K562 (cell line): ENCODE measurements at regions not wholly inside any gene's neighbourhood (a gene's known extent, or its start where the extent isn't known, plus 50 kb on each side); places are given as distances from the start of the nearest gene placed in this dataset.
A peak's percentile ranks its signal among the peaks of the same experiment; 100 is the strongest.

ENCODE experiments used
- ATAC-seq: fragments of 200-7000 bp; cut with Tn5 transposase; 3 replicates; pipeline ENCODE4 v1.9.1; 2020; ENCODE audit warnings: moderate library complexity
- BruUV-seq: library from RNA; stranded (reverse); fragments of 400-500 nt; replicated peaks from 2 replicates; lab custom pipeline; 2021; lab: Mats Ljungman, UMichigan
- CTCF ChIA-PET: fragments of 300-600 bp; formaldehyde crosslinking; extraction: SDS; loops from one replicate; lab custom pipeline; 2021; ENCODE audit warnings: low intra/inter-chr PET ratio; lab: Yijun Ruan, JAX
- POLR2A ChIA-PET: fragments of 300-600, 350-650 bp; sonication (Branson Sonifier 250); formaldehyde crosslinking; extraction: SDS; loops from one replicate; lab custom pipeline; 2021; ENCODE audit warnings: antibody characterized with exemption, inconsistent platforms; lab: Yijun Ruan, JAX
- DNase-seq, 4 experiments: peaks; one replicate each; pipeline versions ENCODE4 v3.0.0 to v3.0.0-alpha.2; 2011 to 2018; ENCODE audit warnings: low spot score in 3 of 4, mixed read lengths in 3 of 4; ENCODE audit errors: extremely low read depth in 1 of 4
- FAIRE-seq: peaks from 2 replicates; lab custom pipeline; 2011; peaks lifted over from hg19 to GRCh38; lab: Jason Lieb, UNC
- H2AFZ ChIP-seq: 2 replicates; pipeline ENCODE4 v1.6.0; 2011; ENCODE audit warnings: low read depth, low read length, control low read depth, inconsistent platforms
- H3K27ac ChIP-seq: fragments of 200-600 bp; 3 replicates; pipeline ENCODE4 v1.8.0; 2011; ENCODE audit warnings: low read depth, mild to moderate bottlenecking, control low read depth, inconsistent platforms, low read length, moderate library complexity, mixed read lengths; ENCODE audit errors: extremely low read depth
- H3K27me3 ChIP-seq, 2 experiments: fragments of 300-600 bp in 1 of 2; 2 replicates in 1 of 2; 3 replicates in 1 of 2; pipeline versions ENCODE4 v1.6.0 to v1.8.0; 2011; ENCODE audit warnings: inconsistent platforms in 2 of 2, low read length in 2 of 2, mild to moderate bottlenecking in 1 of 2, mixed read lengths in 1 of 2, moderate library complexity in 1 of 2; ENCODE audit not compliant: control insufficient read depth in 2 of 2, insufficient read depth in 2 of 2
- H3K36me3 ChIP-seq: fragments of 300-600 bp; 3 replicates; pipeline ENCODE4 v1.8.0; 2011; ENCODE audit warnings: mild to moderate bottlenecking, low read length, inconsistent platforms; ENCODE audit not compliant: control insufficient read depth, insufficient read depth
- H3K4me1 ChIP-seq, 2 experiments: fragments of 200-600 bp in 1 of 2; replicated peaks in 1 of 2; 2 replicates in 1 of 2; 3 replicates in 1 of 2; pipeline versions ENCODE4 v1.5.1 to v1.8.0; 2011; ENCODE audit warnings: inconsistent platforms in 2 of 2, low read length in 2 of 2, mild to moderate bottlenecking in 1 of 2, mixed read lengths in 1 of 2, moderate library complexity in 1 of 2; ENCODE audit not compliant: control insufficient read depth in 2 of 2, insufficient read depth in 2 of 2
- H3K4me2 ChIP-seq: 2 replicates; pipeline ENCODE4 v1.6.1; 2011; ENCODE audit warnings: low read length, control low read depth, inconsistent platforms, mixed read lengths; ENCODE audit not compliant: insufficient read depth
- H3K4me3 ChIP-seq: fragments of 200-600 bp; sonication (generic), shearing (Covaris generic); 2 replicates; pipeline ENCODE4 v1.5.1; 2016; ENCODE audit warnings: control low read depth, inconsistent platforms
- H3K79me2 ChIP-seq: fragments of 200-600 bp; 3 replicates; pipeline ENCODE4 v1.8.0; 2011; ENCODE audit warnings: low read length, inconsistent platforms; ENCODE audit not compliant: control insufficient read depth, insufficient read depth
- H3K9ac ChIP-seq, 2 experiments: 2 replicates each; pipeline versions ENCODE4 v1.6.0 to v1.6.1; 2011; ENCODE audit warnings: low read depth in 2 of 2, low read length in 2 of 2, control low read depth in 1 of 2, inconsistent platforms in 1 of 2, mild to moderate bottlenecking in 1 of 2, mixed read lengths in 1 of 2; ENCODE audit not compliant: insufficient read depth in 1 of 2
- H3K9me1 ChIP-seq: one replicate; pipeline ENCODE4 v1.6.0; 2011; ENCODE audit warnings: inconsistent platforms, mild to moderate bottlenecking, low read length, moderate library complexity; ENCODE audit not compliant: control insufficient read depth, insufficient read depth
- H3K9me3 ChIP-seq: replicated peaks from 2 replicates; pipeline ENCODE4 v1.5.1; 2011; ENCODE audit warnings: low read depth, low read length, inconsistent platforms; ENCODE audit not compliant: control insufficient read depth, insufficient read depth
- H4K20me1 ChIP-seq: replicated peaks from 2 replicates; pipeline ENCODE4 v1.6.1; 2011; ENCODE audit warnings: low read length, inconsistent platforms, mixed read lengths; ENCODE audit not compliant: control insufficient read depth, insufficient read depth
- MTA1 ChIP-seq: fragments of 450-650 bp; IDR thresholded peaks from 2 replicates; pipeline ENCODE4 v1.6.1; 2017; ENCODE audit warnings: borderline replicate concordance
- NONO ChIP-seq, 2 experiments: fragments of 200-400 bp in 1 of 2; fragments of 450-650 bp in 1 of 2; formaldehyde crosslinking in 1 of 2; IDR thresholded peaks; 2 replicates each; pipeline ENCODE4 v1.6.1; 2017; ENCODE audit warnings: low read depth in 2 of 2, mild to moderate bottlenecking in 2 of 2, moderate library complexity in 2 of 2, low read length in 1 of 2
- PHB2 ChIP-seq: fragments of 450-650 bp; IDR thresholded peaks from 2 replicates; pipeline ENCODE4 v1.6.1; 2017; ENCODE audit warnings: low read depth
- PTTG1 ChIP-seq: fragments of 450-650 bp; IDR thresholded peaks from 2 replicates; pipeline ENCODE4 v1.6.1; 2016; ENCODE audit warnings: low read depth, mild to moderate bottlenecking, missing genetic modification characterization, missing compliant biosample characterization
- SMARCB1 ChIP-seq: IDR thresholded peaks from 2 replicates; pipeline ENCODE4 v1.6.1; 2011; ENCODE audit warnings: improper control_type of control experiment, low read depth; ENCODE audit not compliant: insufficient read length
- ZC3H4 ChIP-seq: sonication (generic); formaldehyde crosslinking; IDR thresholded peaks from 2 replicates; pipeline ENCODE4 v1.9.0; 2021; ENCODE audit warnings: missing genetic modification reagents, borderline replicate concordance
- ZFX ChIP-seq: sonication (generic); formaldehyde crosslinking; IDR thresholded peaks from 2 replicates; pipeline ENCODE4 v1.8.0; 2022; ENCODE audit warnings: mild to moderate bottlenecking, missing genetic modification reagents, moderate library complexity
- ZNF785 ChIP-seq: fragments of 250-450 bp; sonication (Bioruptor Pico); IDR thresholded peaks from 2 replicates; pipeline ENCODE4 v1.4.0; 2020; ENCODE audit warnings: mild to moderate bottlenecking
- WGBS: fragments of 100-300 bp; shearing (Covaris generic); methylation state at CpG from one replicate; pipeline ENCODE4 v1.1.6; 2016; ENCODE audit warnings: low coverage, mixed read lengths; ENCODE audit not compliant: insufficient coverage; ENCODE audit errors: missing lambda C conversion rate; 5-methylcytosine and 5-hydroxymethylcytosine counted together
- in situ Hi-C: fragments of 300-500 bp; cut with MboI; formaldehyde crosslinking; loops from 4 replicates; pipeline ENCODE4 v1.15.0; 2018; ENCODE audit warnings: inconsistent platforms, mixed read lengths
- intact Hi-C: fragments of 100-400 bp; cut with micrococcal nuclease; formaldehyde crosslinking; loops from 2 replicates; pipeline ENCODE4 v1.14.2; 2022
- TF ChIP-seq, protein P1 (sequence below): sonication (generic); formaldehyde crosslinking; IDR thresholded peaks from 2 replicates; pipeline ENCODE4 v1.8.0; 2023; ENCODE audit warnings: mild to moderate bottlenecking, missing genetic modification reagents
- TF ChIP-seq, protein P2 (sequence below): sonication (generic); formaldehyde crosslinking; IDR thresholded peaks from 2 replicates; pipeline ENCODE4 v1.8.0; 2022; ENCODE audit warnings: missing genetic modification reagents, mild to moderate bottlenecking, borderline replicate concordance
- TF ChIP-seq, protein P3 (sequence below): IDR thresholded peaks from 2 replicates; pipeline ENCODE4 v1.6.1; 2016; ENCODE audit warnings: missing genetic modification characterization, missing compliant biosample characterization

DNA sequence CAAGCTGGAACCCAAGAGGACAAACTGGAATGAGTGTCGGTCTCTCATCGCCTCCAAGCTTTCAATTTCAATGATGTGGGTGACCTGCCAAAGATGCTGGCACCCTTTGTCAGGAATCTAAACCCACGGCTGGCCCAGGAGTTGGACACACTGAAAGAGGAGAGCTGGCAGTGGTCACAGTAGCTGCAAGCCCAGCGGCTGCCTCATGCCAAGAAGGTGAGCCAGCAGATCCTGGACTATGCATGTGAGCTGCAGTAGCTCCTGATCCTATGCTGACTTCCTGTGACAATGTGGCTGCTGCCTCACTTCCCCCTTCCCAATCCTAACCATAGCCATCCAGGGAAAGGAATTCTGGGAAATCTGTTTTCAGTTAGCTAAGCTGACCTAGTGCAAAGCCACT lies 117.0 kb upstream of the VAV3 start:
- Histone ChIP-seq H3K9ac (no peak overlapping the region), H3K4me3 (no peak overlapping the region), H3K27ac (no peak overlapping the region), H3K4me2 (no peak overlapping the region), H3K9me1 (no peaks in the 10 kb centered on the region), H4K20me1 (no peaks in the 10 kb centered on the region)
- FAIRE-seq: no peak
- intact Hi-C loops: no loop called here
- no peak for DNase-seq
- no peak for TF ChIP-seq SMARCB1
- no peak for TF ChIP-seq PHB2
- no peak for TF ChIP-seq ZNF785
- TF ChIP-seq ZFX (CRISPR knock-in tag): no peak
- TF ChIP-seq, all 486 proteins: peak for 0
- Histone ChIP-seq H3K9me3 (no peaks in the 10 kb centered on the region), H3K79me2 (no peaks in the 10 kb centered on the region), H3K4me1 (peaks cover 5 to 36% of the 10 kb centered on the region in 2 experiments; a peak in 4 of 5 replicates), H2AFZ (no peak overlapping the region), H3K27me3 (no peaks in the 10 kb centered on the region), H3K36me3 (no peaks in the 10 kb centered on the region)
- ChIA-PET POLR2A (no interaction called here), CTCF (no interaction called here)
- ATAC-seq: no peak
- no TSS peak for BruUV-seq
- in situ Hi-C loops: no loop called here
- 54% methylated on average over 4 of the region's 4 CpGs for WGBS

DNA sequence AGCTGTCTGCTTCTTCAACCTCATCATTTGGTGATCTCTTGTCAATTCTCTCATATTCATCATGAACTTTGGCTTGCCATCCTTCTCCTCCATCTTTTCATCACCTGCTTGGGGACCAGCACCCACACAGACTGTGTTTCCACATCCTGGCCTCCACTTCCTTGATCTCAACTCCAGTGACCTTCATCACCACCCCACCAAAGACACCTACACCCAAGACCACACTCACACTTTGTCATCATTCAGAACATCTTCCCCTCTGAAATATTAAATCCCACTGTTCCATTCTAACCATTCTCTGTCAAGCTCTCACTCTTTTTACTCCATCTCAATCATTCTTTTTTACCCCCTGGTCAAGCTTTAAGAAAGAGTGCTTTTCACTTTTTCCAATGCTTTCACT lies 115.5 kb upstream of the VAV3 start:
- peaks cover 5 to 33% of the 10 kb centered on the region in 2 experiments; a peak in 4 of 5 replicates for H3K4me1 ChIP-seq
- no peak overlapping the region for H3K27ac ChIP-seq
- TF ChIP-seq PTTG1 (tag) (no peak), NONO (IDR thresholded peaks at IDR 0.05; ENCODE audit: low read depth in 2 of 2, low read length in 1 of 2) (no peak), ZC3H4 (no peak), MTA1 (no peak)
- TF ChIP-seq, protein P1, sequence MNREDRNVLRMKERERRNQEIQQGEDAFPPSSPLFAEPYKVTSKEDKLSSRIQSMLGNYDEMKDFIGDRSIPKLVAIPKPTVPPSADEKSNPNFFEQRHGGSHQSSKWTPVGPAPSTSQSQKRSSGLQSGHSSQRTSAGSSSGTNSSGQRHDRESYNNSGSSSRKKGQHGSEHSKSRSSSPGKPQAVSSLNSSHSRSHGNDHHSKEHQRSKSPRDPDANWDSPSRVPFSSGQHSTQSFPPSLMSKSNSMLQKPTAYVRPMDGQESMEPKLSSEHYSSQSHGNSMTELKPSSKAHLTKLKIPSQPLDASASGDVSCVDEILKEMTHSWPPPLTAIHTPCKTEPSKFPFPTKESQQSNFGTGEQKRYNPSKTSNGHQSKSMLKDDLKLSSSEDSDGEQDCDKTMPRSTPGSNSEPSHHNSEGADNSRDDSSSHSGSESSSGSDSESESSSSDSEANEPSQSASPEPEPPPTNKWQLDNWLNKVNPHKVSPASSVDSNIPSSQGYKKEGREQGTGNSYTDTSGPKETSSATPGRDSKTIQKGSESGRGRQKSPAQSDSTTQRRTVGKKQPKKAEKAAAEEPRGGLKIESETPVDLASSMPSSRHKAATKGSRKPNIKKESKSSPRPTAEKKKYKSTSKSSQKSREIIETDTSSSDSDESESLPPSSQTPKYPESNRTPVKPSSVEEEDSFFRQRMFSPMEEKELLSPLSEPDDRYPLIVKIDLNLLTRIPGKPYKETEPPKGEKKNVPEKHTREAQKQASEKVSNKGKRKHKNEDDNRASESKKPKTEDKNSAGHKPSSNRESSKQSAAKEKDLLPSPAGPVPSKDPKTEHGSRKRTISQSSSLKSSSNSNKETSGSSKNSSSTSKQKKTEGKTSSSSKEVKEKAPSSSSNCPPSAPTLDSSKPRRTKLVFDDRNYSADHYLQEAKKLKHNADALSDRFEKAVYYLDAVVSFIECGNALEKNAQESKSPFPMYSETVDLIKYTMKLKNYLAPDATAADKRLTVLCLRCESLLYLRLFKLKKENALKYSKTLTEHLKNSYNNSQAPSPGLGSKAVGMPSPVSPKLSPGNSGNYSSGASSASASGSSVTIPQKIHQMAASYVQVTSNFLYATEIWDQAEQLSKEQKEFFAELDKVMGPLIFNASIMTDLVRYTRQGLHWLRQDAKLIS (CRISPR knock-in tag): no peak
- TF ChIP-seq, protein P2, sequence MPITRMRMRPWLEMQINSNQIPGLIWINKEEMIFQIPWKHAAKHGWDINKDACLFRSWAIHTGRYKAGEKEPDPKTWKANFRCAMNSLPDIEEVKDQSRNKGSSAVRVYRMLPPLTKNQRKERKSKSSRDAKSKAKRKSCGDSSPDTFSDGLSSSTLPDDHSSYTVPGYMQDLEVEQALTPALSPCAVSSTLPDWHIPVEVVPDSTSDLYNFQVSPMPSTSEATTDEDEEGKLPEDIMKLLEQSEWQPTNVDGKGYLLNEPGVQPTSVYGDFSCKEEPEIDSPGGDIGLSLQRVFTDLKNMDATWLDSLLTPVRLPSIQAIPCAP: no peak
- TF ChIP-seq, protein P3, sequence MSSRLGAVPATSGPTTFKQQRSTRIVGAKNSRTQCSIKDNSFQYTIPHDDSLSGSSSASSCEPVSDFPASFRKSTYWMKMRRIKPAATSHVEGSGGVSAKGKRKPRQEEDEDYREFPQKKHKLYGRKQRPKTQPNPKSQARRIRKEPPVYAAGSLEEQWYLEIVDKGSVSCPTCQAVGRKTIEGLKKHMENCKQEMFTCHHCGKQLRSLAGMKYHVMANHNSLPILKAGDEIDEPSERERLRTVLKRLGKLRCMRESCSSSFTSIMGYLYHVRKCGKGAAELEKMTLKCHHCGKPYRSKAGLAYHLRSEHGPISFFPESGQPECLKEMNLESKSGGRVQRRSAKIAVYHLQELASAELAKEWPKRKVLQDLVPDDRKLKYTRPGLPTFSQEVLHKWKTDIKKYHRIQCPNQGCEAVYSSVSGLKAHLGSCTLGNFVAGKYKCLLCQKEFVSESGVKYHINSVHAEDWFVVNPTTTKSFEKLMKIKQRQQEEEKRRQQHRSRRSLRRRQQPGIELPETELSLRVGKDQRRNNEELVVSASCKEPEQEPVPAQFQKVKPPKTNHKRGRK (tag): 0 out of 2 replicates have a peak, but pooled peaks have one; percentile 40

More for the DNA sequence above, 115.5 kb upstream of the VAV3 start:
- no TSS peak for BruUV-seq
- ATAC-seq: no peak
- no peaks in the 10 kb centered on the region for H3K9me3 ChIP-seq
- no peak overlapping the region for H3K4me2 ChIP-seq
- no peaks in the 10 kb centered on the region for H3K36me3 ChIP-seq
- intact Hi-C loops: no loop called here
- no peaks in the 10 kb centered on the region for H3K27me3 ChIP-seq
- no peak overlapping the region for H3K9ac ChIP-seq
- no peak for FAIRE-seq
- in situ Hi-C loops: no loop called here
- no peak overlapping the region for H2AFZ ChIP-seq
- POLR2A ChIA-PET: no interaction called here
- H4K20me1 ChIP-seq: no peaks in the 10 kb centered on the region
- H3K4me3 ChIP-seq: no peak overlapping the region
- H3K9me1 ChIP-seq: no peaks in the 10 kb centered on the region
- H3K79me2 ChIP-seq: no peaks in the 10 kb centered on the region
- CTCF ChIA-PET: no interaction called here
- no peak for DNase-seq
